ENCODE measurements at regions not wholly inside any gene's neighbourhood (a gene's known extent, or its start where the extent isn't known, plus 50 kb on each side); places are given as distances from the start of the nearest gene placed in this dataset.

DNA sequence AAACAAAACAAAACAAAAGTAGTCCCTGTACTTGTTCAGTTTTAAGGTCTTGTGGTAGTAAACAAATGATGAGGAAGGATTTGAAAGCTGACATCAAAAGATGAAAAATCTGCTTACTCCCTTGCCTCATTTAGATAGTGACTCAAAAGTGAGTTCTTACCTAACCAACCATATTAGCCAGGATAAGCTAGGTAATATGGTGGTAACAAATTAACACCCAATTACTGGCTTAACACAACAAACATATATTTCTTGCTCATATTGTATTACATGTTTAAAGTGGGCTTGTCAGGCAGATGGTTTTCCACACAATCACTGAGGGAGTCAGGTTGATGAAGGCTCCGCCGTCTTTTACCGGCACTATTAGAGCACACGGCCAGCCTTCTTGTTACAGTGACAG lies 189.7 kb downstream of the PPARGC1A start:
- Histone ChIP-seq H3K9ac (ENCODE audit: low read length) (no peak overlapping the region), H4K20me1 (ENCODE audit: control insufficient read depth, insufficient read depth, low read length, poor library complexity, severe bottlenecking) (no peaks in the 10 kb centered on the region), H3K36me3 (replicated peaks in 1 of 2; ENCODE audit: control extremely low read depth in 1 of 2, control insufficient read depth in 1 of 2, extremely low read depth in 1 of 2, insufficient read depth in 2 of 2, low read length in 1 of 2) (no peaks in the 10 kb centered on the region), H3K9me3 (ENCODE audit: control extremely low read depth in 1 of 3, control insufficient read depth in 2 of 3, insufficient read depth in 1 of 3, low read length in 2 of 3) (no peaks in the 10 kb centered on the region), H3K27ac (ENCODE audit: low read length in 2 of 2) (no peak overlapping the region), H3K4me3 (ENCODE audit: control extremely low read depth in 1 of 5, extremely low read depth in 1 of 5, insufficient read depth in 1 of 5, low read depth in 2 of 5, low read length in 4 of 5) (no peak overlapping the region), H2AFZ (ENCODE audit: insufficient read depth, low read depth, low read length, poor library complexity, severe bottlenecking) (no peak overlapping the region), H3K27me3 (replicated peaks in 1 of 4; ENCODE audit: control extremely low read depth in 1 of 4, control insufficient read depth in 3 of 4, insufficient read depth in 4 of 4, low read length in 3 of 4) (no peaks in the 10 kb centered on the region), H3K4me1 (ENCODE audit: control insufficient read depth in 2 of 2, insufficient read depth in 2 of 2, low read length in 2 of 2) (no peaks in the 10 kb centered on the region), H3K4me2 (replicated peaks; ENCODE audit: low read depth, low read length, poor library complexity, severe bottlenecking) (no peak overlapping the region), H3K79me2 (ENCODE audit: control insufficient read depth, insufficient read depth, low read length) (no peaks in the 10 kb centered on the region)
- ChIA-PET CTCF (no interaction called here), POLR2A (no interaction called here)
- no peak overlapping the region for H3K4me3 Mint-ChIP-seq
- H3K27me3 Mint-ChIP-seq = no peaks in the 10 kb centered on the region
- 97% methylated on average over 4 of the region's 4 CpGs for WGBS (ENCODE audit: insufficient coverage)
- ATAC-seq (ENCODE audit: low read depth) (no peak), DNase-seq (no peak)
- intact Hi-C loops (cut with micrococcal nuclease) = no loop called here
- no peaks in the 10 kb centered on the region for H3K4me1 Mint-ChIP-seq
- peaks cover 5% of the 10 kb centered on the region for H3K9me3 Mint-ChIP-seq (ENCODE audit: insufficient read depth)
- TF ChIP-seq EZH2 (IDR thresholded peaks at IDR 0.05; ENCODE audit: borderline replicate concordance, insufficient read depth, low read depth, low read length, poor library complexity, severe bottlenecking) = no peak
- TF ChIP-seq, protein P1, sequence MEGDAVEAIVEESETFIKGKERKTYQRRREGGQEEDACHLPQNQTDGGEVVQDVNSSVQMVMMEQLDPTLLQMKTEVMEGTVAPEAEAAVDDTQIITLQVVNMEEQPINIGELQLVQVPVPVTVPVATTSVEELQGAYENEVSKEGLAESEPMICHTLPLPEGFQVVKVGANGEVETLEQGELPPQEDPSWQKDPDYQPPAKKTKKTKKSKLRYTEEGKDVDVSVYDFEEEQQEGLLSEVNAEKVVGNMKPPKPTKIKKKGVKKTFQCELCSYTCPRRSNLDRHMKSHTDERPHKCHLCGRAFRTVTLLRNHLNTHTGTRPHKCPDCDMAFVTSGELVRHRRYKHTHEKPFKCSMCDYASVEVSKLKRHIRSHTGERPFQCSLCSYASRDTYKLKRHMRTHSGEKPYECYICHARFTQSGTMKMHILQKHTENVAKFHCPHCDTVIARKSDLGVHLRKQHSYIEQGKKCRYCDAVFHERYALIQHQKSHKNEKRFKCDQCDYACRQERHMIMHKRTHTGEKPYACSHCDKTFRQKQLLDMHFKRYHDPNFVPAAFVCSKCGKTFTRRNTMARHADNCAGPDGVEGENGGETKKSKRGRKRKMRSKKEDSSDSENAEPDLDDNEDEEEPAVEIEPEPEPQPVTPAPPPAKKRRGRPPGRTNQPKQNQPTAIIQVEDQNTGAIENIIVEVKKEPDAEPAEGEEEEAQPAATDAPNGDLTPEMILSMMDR (IDR thresholded peaks at IDR 0.05) = no peak
- H3K27ac Mint-ChIP-seq = no peak overlapping the region

DNA sequence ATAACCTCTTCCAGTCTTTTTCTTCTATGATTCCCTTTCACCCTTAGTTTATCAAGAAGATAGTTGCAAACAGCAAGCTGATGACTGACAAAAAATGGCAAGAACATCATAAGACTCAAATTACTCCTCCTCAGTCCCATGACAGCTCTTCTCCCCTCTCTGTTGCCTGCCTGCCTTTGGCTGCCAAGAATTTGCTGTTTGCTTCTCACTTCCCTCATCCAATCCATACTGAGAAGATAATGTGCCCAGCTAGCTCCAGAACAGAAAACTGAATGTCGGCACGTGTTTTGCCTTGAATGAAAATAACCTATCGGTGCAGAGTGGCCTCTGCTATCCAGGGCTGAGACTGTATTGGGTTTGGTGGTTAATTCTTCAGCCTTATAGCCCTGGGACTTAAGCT lies 192.1 kb downstream of the PPARGC1A start:
- Histone ChIP-seq H2AFZ (ENCODE audit: insufficient read depth, low read depth, low read length, poor library complexity, severe bottlenecking) (no peak overlapping the region), H3K36me3 (replicated peaks in 1 of 2; ENCODE audit: control extremely low read depth in 1 of 2, control insufficient read depth in 1 of 2, extremely low read depth in 1 of 2, insufficient read depth in 2 of 2, low read length in 1 of 2) (no peaks in the 10 kb centered on the region), H3K4me1 (ENCODE audit: control insufficient read depth in 2 of 2, insufficient read depth in 2 of 2, low read length in 2 of 2) (no peaks in the 10 kb centered on the region), H3K4me3 (ENCODE audit: control extremely low read depth in 1 of 5, extremely low read depth in 1 of 5, insufficient read depth in 1 of 5, low read depth in 2 of 5, low read length in 4 of 5) (no peak overlapping the region), H3K79me2 (ENCODE audit: control insufficient read depth, insufficient read depth, low read length) (no peaks in the 10 kb centered on the region), H4K20me1 (ENCODE audit: control insufficient read depth, insufficient read depth, low read length, poor library complexity, severe bottlenecking) (no peaks in the 10 kb centered on the region), H3K27me3 (replicated peaks in 1 of 4; ENCODE audit: control extremely low read depth in 1 of 4, control insufficient read depth in 3 of 4, insufficient read depth in 4 of 4, low read length in 3 of 4) (no peaks in the 10 kb centered on the region), H3K9me3 (ENCODE audit: control extremely low read depth in 1 of 3, control insufficient read depth in 2 of 3, insufficient read depth in 1 of 3, low read length in 2 of 3) (no peaks in the 10 kb centered on the region), H3K27ac (ENCODE audit: low read length in 2 of 2) (no peak overlapping the region), H3K9ac (ENCODE audit: low read length) (no peak overlapping the region), H3K4me2 (replicated peaks; ENCODE audit: low read depth, low read length, poor library complexity, severe bottlenecking) (no peak overlapping the region)
- Mint-ChIP-seq H3K27ac (no peak overlapping the region), H3K27me3 (no peaks in the 10 kb centered on the region), H3K4me3 (no peak overlapping the region), H3K9me3 (ENCODE audit: insufficient read depth) (peaks cover 2% of the 10 kb centered on the region), H3K4me1 (no peaks in the 10 kb centered on the region)
- intact Hi-C loops (cut with micrococcal nuclease) = no loop called here
- TF ChIP-seq, protein P1 (IDR thresholded peaks at IDR 0.05) = no peak
- no peak for TF ChIP-seq EZH2 (IDR thresholded peaks at IDR 0.05; ENCODE audit: borderline replicate concordance, insufficient read depth, low read depth, low read length, poor library complexity, severe bottlenecking)
- no peak for ATAC-seq (ENCODE audit: low read depth)
- WGBS (ENCODE audit: insufficient coverage) = 82% methylated on average over 3 of the region's 3 CpGs
- ChIA-PET CTCF (no interaction called here), POLR2A (no interaction called here)
- no peak for DNase-seq
